Thymus (tissue), 11 donors: ENCODE measurements at regions not wholly inside any gene's neighbourhood (a gene's known extent, or its start where the extent isn't known, plus 50 kb on each side); places are given as distances from the start of the nearest gene placed in this dataset.
A peak's percentile ranks its signal among the peaks of the same experiment; 100 is the strongest.
"Not testable (repeated sequence)": the region's sequence is repeated elsewhere in the genome, so short reads cannot be mapped to it uniquely, and the experiment has no call there.

Experiments
- DNase-seq, 9 donors: peaks; one replicate each; pipeline ENCODE4 v3.0.0-alpha.2; 2013; ENCODE audit warnings: low spot score in 9 of 9, low read depth in 6 of 9, missing footprints in 1 of 9
- H3K27ac ChIP-seq, 2 donors: one replicate each; pipeline ENCODE4 v1.5.1; 2013; ENCODE audit warnings: control low read depth in 1 of 2, low read depth in 1 of 2, low read length in 1 of 2, mild to moderate bottlenecking in 1 of 2, moderate library complexity in 1 of 2
- H3K27me3 ChIP-seq, 2 donors: one replicate each; pipeline ENCODE4 v1.5.1; 2013; ENCODE audit warnings: low read length in 1 of 2; ENCODE audit not compliant: control insufficient read depth in 2 of 2, insufficient read depth in 1 of 2
- H3K36me3 ChIP-seq, 2 donors: one replicate each; pipeline ENCODE4 v1.5.1; 2013; ENCODE audit warnings: low read length in 1 of 2, mild to moderate bottlenecking in 1 of 2, moderate library complexity in 1 of 2; ENCODE audit not compliant: control insufficient read depth in 2 of 2, insufficient read depth in 2 of 2
- H3K4me1 ChIP-seq, 2 donors: one replicate each; pipeline ENCODE4 v1.5.1; 2013; ENCODE audit warnings: low read length in 2 of 2; ENCODE audit not compliant: control insufficient read depth in 2 of 2, insufficient read depth in 2 of 2
- H3K4me3 ChIP-seq, 2 donors: one replicate each; pipeline ENCODE4 v1.5.1; 2013; ENCODE audit warnings: low read length in 2 of 2, control low read depth in 1 of 2, mild to moderate bottlenecking in 1 of 2
- H3K9me3 ChIP-seq, 2 donors: one replicate each; pipeline ENCODE4 v1.5.1; 2013; ENCODE audit warnings: low read length in 1 of 2, mild to moderate bottlenecking in 1 of 2; ENCODE audit not compliant: control insufficient read depth in 2 of 2, insufficient read depth in 1 of 2
- WGBS: extraction: QIAGEN DNeasy Blood & Tissue Kit; methylation state at CpG from one replicate; pipeline ENCODE4 v1.1.7; 2013; 5-methylcytosine and 5-hydroxymethylcytosine counted together
- donor health status: healthy.

GRCh38 chr10:5285186-5285585 lies 79.6 kb upstream of the UCN3 start:
- Histone ChIP-seq H3K27me3 (no peaks in the 10 kb centered on the region), H3K4me3 (no peak overlapping the region), H3K36me3 (no peaks in the 10 kb centered on the region), H3K9me3 (no peaks in the 10 kb centered on the region), H3K4me1 (peaks cover 0 to 15% of the 10 kb centered on the region in 2 donors), H3K27ac (no peak overlapping the region)
- WGBS = 89% methylated on average over 9 of the region's 9 CpGs
- no peak for DNase-seq

- Histone ChIP-seq H3K9me3 (peaks cover 0 to 3% of the 10 kb centered on the region in 2 donors), H3K36me3 (no peaks in the 10 kb centered on the region), H3K27ac (no peak overlapping the region), H3K4me3 (no peak overlapping the region), H3K4me1 (peaks cover 6 to 22% of the 10 kb centered on the region in 2 donors), H3K27me3 (no peaks in the 10 kb centered on the region)
- WGBS = 95% methylated on average over 4 of the region's 4 CpGs
- DNase-seq = no peak
Observed at GRCh38 chr10:5288359-5288758, 76.4 kb upstream of the UCN3 start.

- not testable (repeated sequence) for H3K9me3 ChIP-seq, H3K27me3 ChIP-seq
- whole genome bisulfite sequencing = 100% methylated on average over 1 of the region's 1 CpG
Observed at GRCh38 chr10:5289228-5289627, 75.5 kb upstream of the UCN3 start.

GRCh38 chr10:5291501-5292195 lies 73.1 kb upstream of the UCN3 start:
- Histone ChIP-seq H3K27ac (peak overlapping the region; percentile 38 to 81), H3K4me1 (peaks cover 13 to 20% of the 10 kb centered on the region in 2 donors), H3K4me3 (no peak overlapping the region), H3K27me3 (no peaks in the 10 kb centered on the region), H3K36me3 (no peaks in the 10 kb centered on the region), H3K9me3 (peaks cover 0 to 3% of the 10 kb centered on the region in 2 donors)
- DNase-seq = peak in 4 of 9 donors; percentile 37 to 76 (median 42)
- 63% methylated on average over 13 of the region's 13 CpGs for WGBS

More at GRCh38 chr10:5289228-5289627, 75.5 kb upstream of the UCN3 start:
- peaks cover 13 to 23% of the 10 kb centered on the region in 2 donors for H3K4me1 ChIP-seq
- H3K4me3 ChIP-seq, DNase-seq, H3K27ac ChIP-seq, H3K36me3 ChIP-seq: not testable (repeated sequence)

GRCh38 chr10:5292196-5292735 lies 72.5 kb upstream of the UCN3 start:
- H3K4me1 ChIP-seq = peaks cover 14 to 23% of the 10 kb centered on the region in 2 donors
- peaks cover 0 to 3% of the 10 kb centered on the region in 2 donors for H3K9me3 ChIP-seq
- peak in 4 of 9 donors; percentile 39 to 72 (median 44) for DNase-seq
- no peaks in the 10 kb centered on the region for H3K36me3 ChIP-seq
- H3K4me3 ChIP-seq = no peak overlapping the region
- WGBS = 73% methylated on average over 7 of the region's 7 CpGs
- no peaks in the 10 kb centered on the region for H3K27me3 ChIP-seq
- H3K27ac ChIP-seq = peak overlapping the region; percentile 38 to 81

- H3K9me3 ChIP-seq, H3K36me3 ChIP-seq, H3K27me3 ChIP-seq, H3K4me3 ChIP-seq: not testable (repeated sequence)
- 95% methylated on average over 2 of the region's 2 CpGs for WGBS
- peak overlapping the region in 1 of 2 donors; percentile 42 for H3K27ac ChIP-seq
- DNase-seq = peak in 1 of 9 donors; percentile 26
- peaks cover 20 to 27% of the 10 kb centered on the region in 2 donors for H3K4me1 ChIP-seq
Observed at GRCh38 chr10:5292970-5293369, 71.8 kb upstream of the UCN3 start.

- peak in 5 of 9 donors; percentile 37 to 84 (median 55) for DNase-seq
- Histone ChIP-seq H3K4me1 (peaks cover 20 to 27% of the 10 kb centered on the region in 2 donors), H3K27ac (peak overlapping the region; percentile 58 to 78)
Observed at GRCh38 chr10:5293691-5294550, 70.8 kb upstream of the UCN3 start.

GRCh38 chr10:5297466-5297865 lies 67.3 kb upstream of the UCN3 start:
- Histone ChIP-seq H3K4me3 (no peak overlapping the region), H3K27ac (peak overlapping the region; percentile 12 to 69), H3K36me3 (no peaks in the 10 kb centered on the region), H3K9me3 (peaks cover under 1 to 2% of the 10 kb centered on the region in 2 donors), H3K27me3 (no peaks in the 10 kb centered on the region), H3K4me1 (peaks cover 14 to 18% of the 10 kb centered on the region in 2 donors)
- WGBS = 68% methylated on average over 3 of the region's 3 CpGs
- peak in 2 of 9 donors; percentile 27 to 70 for DNase-seq

More at GRCh38 chr10:5293691-5294550, 70.8 kb upstream of the UCN3 start:
- 59% methylated on average over 15 of the region's 15 CpGs for WGBS
- Histone ChIP-seq H3K27me3 (no peaks in the 10 kb centered on the region), H3K9me3 (peaks cover 2 to 3% of the 10 kb centered on the region in 2 donors), H3K36me3 (no peaks in the 10 kb centered on the region), H3K4me3 (no peak overlapping the region)

- Histone ChIP-seq H3K36me3 (no peaks in the 10 kb centered on the region), H3K4me1 (peaks cover 14 to 18% of the 10 kb centered on the region in 2 donors), H3K27me3 (no peaks in the 10 kb centered on the region), H3K27ac (no peak overlapping the region), H3K4me3 (no peak overlapping the region), H3K9me3 (peaks cover 0 to 2% of the 10 kb centered on the region in 2 donors)
- no peak for DNase-seq
- WGBS = 97% methylated on average over 4 of the region's 4 CpGs
Observed at GRCh38 chr10:5297996-5298395, 66.8 kb upstream of the UCN3 start.
